LNCAP (cell line): ENCODE measurements at regions not wholly inside any gene's neighbourhood (a gene's known extent, or its start where the extent isn't known, plus 50 kb on each side); places are given as distances from the start of the nearest gene placed in this dataset.

Source experiments
- CTCF ChIP-seq: fragments of 450-650 bp; IDR thresholded peaks from 2 replicates; pipeline ENCODE4 v1.5.1; 2017; ENCODE audit warnings: mild to moderate bottlenecking

GRCh38 chr6:169960521-169960885 lies 209.1 kb downstream of the ERMARD start:
- no peak for TF ChIP-seq CTCF

GRCh38 chr6:169960003-169960344 lies 208.6 kb downstream of the ERMARD start:
- no peak for TF ChIP-seq CTCF

- no peak for TF ChIP-seq CTCF
Measured at GRCh38 chr6:169959136-169960002, 207.9 kb downstream of the ERMARD start.

GRCh38 chr6:169958510-169958909 lies 207.1 kb downstream of the ERMARD start:
- no peak for TF ChIP-seq CTCF

GRCh38 chr6:169957351-169957963 lies 206.0 kb downstream of the ERMARD start:
- TF ChIP-seq CTCF, result no peak

- TF ChIP-seq CTCF, result no peak
Measured at GRCh38 chr6:169956580-169956979, 205.2 kb downstream of the ERMARD start.

GRCh38 chr6:169955731-169956437 lies 204.5 kb downstream of the ERMARD start:
- TF ChIP-seq CTCF, result no peak
